NCI-H2227 (cell line): ENCODE measurements at regions not wholly inside any gene's neighbourhood (a gene's known extent, or its start where the extent isn't known, plus 50 kb on each side); places are given as distances from the start of the nearest gene placed in this dataset.

Source experiments
- DNase-seq: peaks from one replicate; lab custom pipeline; 2025; ENCODE audit not compliant: unreplicated experiment; lab: John Stamatoyannopoulos, UW

DNA sequence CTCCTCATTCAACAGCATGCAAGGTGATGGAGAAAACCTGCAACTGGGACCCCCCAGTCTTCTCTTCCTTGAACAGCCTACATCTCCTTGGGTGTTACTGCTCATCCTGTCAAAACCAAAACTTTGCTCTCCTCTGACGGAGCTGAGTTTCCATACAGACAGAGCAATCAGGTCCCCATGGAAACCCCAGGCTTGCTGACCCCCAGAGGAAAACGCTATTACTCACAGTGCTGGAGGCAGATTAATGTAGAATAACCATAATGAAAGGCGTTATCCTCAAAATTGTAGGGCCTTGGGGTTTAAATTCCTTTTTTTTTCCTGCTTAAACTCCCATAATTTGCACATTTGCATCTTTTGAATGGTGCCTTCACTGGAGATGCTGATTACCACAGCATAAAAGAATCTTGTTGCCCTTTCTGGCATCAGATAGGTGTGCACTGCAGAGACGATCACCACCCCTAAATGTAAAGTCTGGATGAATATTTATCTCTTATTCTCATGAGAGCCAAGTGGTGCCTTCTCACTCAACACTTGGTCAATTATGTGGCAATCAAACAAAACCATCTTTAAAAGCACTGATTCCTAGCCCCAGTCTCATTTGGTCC lies 126.3 kb downstream of the MSX2 start:
- DNase-seq: no peak

DNA sequence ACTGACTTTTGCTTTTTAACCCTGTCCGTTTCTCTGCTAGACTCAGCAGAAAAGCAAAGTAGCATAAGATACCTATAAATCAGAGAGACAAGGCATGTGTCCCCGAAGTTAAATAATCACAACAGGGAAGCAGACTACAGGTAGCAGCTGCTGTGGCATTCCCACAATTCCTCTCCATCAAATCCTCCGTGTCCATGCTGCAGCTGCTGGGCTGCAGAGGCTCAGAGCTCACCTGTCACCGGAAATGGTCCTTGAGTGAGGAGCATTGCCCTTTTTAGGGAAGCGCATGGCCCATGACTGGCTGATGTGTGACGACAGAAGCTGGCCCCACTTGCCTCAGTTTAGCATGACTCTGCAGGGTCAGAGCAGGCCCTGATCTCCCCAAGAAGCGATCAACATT lies 125.0 kb downstream of the MSX2 start:
- DNase-seq: no peak

DNA sequence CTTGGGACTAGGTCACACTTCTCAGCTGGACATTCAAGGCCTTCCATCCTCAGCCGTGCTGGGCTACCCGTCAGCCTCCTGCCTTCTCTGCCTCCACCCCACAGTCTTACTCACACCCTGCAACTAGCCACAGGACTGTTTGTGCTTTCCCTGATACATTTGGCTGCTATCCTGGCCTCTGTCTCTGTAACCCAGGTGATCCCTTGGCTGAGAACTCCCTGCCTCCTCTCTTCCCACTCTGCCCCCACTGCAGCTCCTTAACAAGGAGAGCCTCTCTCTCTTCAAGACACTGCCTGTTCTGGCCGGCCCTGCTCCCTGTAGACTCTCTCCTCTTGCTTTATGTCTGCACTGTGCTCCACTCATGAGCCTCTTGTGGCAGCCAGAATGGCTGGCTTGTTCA lies 120.6 kb downstream of the MSX2 start:
- DNase-seq: no peak

DNA sequence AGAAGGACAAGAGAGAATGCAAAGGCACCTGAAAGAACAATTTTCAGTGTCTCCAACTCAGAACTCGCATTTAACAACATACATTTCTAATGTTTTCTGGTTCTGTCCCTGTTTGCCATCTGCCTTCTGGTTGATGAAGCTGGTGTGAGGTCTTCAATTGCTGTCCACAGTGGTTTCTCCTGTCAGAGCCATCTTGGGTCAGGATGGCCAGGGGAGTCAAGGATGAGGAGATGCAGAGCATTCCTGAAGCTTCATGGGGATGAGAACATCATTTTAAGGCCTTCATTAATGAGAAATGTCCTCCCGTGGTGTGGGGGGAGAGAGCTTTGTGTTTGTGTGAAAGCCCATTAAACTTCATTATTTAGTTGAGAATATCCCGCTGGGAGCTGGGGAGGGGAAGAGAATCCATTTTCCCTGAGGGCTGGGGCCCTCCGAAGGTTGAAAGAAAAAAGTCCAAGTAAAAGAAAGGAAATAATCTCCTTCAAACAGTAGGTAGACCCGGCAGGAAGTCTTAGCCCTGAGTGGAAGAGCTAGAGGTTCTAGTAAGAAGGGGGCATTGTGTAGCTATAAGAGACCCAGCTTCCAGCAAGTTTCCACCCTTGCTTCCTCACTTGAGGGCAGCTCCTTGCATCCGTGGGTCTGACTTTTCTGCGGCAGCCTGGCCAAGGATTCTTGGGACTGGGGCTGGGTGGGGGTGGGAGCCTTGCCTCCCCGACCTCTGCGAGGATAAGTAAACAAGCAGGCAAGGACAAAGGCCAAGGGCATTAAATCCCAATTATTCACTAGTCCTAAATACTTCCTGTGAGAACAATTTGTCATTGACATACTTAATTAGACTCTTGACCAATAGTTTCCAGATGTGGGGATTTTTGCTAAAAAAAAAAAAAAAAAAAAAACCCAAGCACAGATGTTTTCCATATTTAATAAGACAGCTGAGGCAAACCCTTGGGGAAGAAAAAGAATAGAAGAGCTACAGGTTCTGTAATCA lies 119.2 kb downstream of the MSX2 start:
- no peak for DNase-seq

DNA sequence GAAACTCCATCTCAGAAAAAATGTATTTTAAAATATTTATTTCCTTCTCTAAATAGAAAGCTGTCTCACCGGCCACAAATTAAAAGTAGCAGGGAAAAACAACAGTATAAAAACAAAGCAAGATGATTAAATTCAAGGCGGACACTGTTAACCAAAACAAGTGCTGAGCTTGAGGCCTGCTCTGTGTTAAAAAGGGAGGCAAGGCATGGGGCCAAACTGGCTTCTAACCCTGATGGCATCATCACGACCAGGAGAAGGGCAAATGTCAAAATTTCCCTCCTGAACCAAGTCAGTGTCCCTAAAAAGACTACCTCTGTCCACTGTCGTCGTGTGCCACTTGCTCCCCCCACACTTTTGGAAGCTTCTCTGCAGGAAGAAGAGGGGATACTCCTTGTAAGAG lies 116.1 kb downstream of the MSX2 start:
- DNase-seq: no peak

DNA sequence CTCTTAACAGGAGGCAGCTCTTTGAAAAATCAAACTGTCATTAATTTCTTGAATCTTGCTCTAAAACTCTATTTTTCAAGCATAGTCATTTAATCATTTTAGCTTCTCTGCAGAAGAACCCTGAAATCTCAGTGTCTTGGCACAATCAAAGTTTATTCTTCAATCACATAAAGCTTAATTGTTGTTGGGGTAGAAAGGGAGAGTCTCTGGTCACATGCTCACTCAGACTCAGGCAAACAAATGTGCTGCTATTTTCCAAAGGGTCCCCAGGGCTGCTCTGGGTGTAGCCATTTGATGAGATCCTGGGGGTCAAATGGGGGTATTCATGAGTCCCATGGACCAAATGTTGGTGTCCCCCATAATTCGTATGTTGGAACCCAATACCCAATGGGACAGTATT lies 114.8 kb downstream of the MSX2 start:
- DNase-seq: no peak

DNA sequence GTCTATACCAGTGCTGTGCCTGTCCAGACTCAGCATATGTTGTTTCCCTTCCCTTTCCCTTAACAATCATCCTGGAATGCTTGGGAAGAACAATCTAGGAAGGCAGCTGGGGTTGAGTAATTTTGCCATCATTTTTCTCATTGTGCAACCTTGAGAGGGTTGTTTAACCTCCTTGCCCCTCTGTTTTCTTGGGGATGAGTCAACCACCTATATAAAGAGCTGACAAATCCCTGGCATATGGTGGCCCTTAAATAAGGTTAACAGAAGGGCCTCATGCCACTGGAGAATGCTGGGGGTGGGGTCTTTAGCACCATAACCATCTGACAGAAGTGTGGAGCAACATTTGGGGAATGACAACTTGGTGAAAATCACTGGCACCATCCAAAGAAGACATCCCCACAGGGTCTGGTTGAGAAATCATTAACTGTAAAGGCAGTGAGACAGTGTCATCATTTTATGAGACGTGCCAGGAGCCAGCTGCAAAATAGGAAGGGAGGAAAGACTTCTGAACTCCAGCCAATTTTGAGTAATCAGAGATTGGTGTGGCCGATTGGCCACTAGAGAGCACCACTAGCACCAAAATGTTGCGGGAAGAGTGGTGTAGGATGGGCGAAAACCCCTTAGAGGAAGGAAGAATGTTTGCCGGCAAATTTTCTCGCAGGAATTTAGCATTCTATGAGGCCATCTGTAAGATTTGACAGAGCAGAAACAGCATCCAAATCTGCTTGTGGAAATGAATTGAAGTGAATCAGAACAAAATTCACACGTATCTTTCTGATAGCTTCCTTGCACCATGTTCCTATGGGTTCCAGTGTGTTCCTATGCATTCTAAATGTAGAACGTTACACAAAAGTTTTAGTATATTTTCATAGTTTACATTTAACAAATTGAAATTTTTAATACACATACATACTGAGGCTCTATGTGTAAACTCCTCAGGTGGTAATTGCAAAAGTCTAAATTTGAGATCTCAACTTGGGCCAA lies 113.8 kb downstream of the MSX2 start:
- DNase-seq: no peak

DNA sequence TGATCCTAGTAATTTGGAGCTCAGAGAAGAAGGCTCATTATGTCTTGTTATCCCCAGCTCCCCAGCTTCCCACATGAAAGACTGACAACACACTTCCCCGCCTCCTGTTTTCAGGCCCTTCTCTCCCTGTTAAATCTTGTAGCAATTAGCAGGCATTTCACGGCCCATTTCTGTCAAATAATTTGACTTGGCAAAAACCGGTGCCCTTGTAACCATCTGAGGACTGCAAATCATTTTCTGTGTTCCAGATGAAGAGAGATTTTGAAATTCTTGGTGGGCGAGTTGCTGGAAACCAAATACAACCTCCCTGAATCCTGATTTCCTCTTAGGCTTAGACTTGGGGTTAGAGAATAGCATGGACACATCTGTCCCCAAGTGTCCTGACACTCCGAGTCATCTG lies 109.7 kb downstream of the MSX2 start:
- peak; percentile 34 for DNase-seq

DNA sequence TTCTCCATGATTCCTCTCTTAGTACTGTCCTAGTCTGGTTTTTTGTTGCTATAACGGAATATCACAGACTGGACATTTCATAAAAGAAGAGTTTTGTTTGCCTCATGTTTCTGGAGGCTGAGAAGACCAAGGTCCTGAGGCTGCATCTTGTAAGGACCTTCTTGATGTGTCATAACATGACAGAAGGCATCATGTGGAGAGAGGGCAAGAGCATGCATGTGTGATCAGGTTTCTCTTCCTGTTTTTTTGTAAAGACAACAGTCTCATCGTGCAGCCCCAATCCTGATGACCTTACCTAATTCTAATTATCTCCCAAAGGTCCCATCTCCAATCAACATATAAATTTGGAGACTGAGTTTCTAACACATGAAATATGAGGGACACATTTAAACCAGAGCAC lies 108.4 kb downstream of the MSX2 start:
- DNase-seq: no peak

DNA sequence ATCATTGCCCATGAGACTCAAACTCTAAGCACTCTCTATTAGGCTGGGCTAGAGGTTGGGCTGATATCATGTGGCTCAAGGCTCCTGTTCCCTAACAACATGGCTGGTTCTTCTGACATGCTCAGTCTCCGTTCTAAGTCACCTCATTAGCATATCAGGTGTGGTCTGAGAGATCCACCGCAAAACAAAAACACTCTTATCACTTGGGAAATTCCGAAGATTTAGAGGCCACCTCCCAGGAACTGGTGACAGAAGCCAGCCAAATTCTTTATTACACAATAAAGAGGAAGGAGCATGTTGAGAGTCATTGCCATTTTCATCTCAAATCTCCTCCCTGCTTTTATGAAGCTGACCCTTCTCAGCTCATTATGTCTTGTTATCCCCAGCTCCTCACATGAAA lies 107.6 kb downstream of the MSX2 start:
- DNase-seq: no peak

DNA sequence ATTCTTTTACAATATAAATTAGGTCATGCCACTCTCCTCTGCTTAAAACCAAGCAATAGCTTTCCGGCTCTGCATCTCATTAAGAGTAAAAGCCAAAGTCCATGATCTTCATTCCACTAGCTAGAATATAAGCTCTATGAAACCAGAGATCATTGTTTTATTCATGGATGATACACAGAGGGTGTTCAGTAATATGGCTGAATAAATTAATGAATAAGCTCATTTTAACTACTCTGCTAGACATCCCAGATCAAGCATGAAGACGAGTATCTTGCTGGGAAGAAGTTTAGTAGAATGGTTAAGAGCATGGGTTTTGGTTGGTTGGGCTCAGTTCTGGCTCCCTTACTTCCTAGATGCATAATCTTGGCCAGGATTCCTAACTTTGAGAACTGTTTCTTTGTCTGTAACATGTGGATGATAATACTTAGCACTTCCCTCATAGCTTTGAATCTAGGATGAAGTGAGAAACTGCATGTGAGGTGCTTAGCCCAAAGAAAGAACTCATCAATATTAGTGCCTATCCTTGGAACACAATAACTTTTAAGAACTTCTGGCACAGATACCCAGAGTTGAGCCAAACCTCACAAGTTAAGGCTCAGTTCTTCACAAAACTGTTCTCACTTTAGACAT lies 106.8 kb downstream of the MSX2 start:
- no peak for DNase-seq

DNA sequence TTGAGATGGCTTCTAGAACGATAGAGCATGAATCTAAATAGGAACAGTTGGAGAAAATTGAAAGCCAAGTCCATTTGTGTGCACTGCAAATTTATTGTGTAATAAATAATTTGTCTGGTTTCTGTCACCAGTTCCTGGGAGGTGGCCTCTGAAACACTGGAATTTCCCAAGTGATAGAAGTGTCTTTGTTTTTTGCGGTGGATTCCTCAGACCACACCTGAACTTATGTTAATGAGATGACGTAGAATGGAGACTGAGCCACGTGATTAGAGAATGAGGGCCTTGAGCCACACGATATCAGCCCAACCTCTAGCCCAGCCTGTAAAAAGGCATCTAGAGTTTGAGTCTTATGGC lies 105.1 kb downstream of the MSX2 start:
- no peak for DNase-seq

DNA sequence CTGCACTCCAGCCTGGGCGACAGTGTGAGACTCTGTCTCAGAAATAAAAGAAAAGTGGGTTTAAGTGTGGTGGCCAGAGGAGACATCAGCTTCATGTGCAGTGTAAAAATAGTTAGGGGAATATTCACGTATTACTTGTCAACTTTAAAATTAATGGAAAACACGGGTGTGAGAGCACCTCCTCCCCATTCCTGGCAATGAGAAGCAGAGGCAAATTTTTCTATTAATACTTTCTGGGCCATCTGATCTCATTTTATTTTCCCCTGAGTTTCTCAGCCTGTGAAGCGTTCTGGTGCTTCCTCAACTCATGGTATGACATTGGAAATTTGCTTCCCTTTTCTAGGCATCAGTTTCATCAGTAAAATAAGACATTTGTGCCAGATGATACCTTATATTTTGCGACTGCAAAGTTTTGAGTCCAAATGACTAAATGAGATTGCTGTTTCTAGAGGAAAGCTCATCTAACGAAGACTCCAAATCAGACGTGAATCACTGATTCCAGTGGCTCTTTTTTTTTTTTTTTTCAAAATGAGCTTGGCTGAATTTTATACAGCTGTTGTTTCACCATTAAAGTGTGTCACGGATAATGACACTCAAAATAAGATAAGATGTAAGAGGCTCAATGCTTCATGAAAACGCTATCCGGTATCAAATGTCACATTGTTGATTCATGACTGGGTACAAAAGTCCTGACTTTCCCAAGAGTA lies 104.6 kb downstream of the MSX2 start:
- DNase-seq: no peak

DNA sequence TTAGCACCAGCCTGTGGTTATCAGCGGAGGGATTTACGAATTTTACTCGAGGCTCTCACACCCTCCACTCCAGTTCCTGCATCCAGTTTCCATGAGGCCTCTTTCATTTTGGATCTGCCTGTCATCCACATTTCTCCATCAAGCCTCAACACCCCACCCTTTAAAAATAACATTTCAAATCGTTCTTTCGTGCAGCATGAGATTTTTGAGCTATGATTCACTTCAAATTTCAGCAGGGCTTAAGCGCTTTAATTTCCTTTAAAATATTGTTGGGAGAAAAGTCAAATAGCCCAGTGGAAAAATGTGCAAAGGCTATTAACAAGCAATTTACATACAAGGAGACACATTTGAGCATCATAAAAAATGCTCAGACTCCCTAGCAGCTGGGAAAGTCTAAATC lies 103.2 kb downstream of the MSX2 start:
- DNase-seq: no peak

DNA sequence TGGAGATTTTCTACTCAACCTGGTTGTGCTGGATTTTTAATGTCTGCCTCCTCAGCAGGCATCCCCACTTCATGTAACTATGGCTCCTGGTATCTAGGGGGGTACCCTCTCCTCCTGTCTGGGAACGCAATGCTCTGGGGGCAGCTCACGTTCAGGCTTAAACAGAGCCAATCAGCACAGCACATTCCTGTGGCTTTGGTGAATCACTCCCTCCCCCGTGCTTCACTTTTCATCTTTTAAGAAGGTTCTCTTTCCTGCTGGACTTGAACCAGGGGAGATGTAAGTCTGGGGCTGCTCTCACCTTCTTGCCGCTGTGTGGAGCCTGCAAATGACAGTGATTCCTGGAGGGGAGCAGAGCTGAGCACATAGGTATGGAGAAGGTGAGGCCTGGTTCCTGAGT lies 101.2 kb downstream of the MSX2 start:
- DNase-seq: no peak

DNA sequence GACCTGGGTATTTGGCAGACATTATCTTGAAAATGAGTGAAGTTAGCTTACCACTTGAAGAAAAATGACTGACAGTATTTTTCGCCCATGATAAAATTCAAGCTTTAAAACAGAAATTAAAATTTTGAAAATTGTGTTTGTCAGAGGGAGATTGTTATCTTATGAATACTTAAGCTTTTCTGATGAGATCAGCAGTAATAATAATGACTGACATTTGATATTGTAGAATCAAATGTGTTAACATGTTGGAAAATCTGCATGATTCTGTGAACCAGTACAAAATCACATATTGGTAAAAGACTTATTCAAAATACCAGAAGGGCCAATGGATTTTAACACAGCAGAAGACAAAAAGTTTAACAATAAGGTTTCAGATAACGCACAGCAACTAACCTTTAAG lies 94.0 kb downstream of the MSX2 start:
- no peak for DNase-seq

DNA sequence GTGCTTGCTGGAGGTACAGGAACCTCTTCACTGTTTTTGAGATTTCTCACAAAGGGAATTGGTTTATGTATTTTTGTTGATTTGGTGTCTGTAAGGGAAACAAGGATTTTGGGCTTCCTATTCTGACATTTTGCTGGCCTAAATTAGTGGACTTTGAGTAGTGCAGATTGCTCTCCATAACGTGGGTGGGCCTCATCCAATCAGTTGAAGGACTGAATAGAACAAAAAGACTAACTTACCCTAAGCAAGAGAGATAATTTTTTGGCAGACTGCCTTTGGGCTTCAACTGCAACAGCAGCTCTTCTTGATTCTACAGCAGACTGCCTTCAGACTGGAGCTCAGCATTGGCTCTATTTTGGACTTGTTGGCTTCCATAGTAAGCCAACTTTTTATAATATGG lies 93.2 kb downstream of the MSX2 start:
- no peak for DNase-seq

DNA sequence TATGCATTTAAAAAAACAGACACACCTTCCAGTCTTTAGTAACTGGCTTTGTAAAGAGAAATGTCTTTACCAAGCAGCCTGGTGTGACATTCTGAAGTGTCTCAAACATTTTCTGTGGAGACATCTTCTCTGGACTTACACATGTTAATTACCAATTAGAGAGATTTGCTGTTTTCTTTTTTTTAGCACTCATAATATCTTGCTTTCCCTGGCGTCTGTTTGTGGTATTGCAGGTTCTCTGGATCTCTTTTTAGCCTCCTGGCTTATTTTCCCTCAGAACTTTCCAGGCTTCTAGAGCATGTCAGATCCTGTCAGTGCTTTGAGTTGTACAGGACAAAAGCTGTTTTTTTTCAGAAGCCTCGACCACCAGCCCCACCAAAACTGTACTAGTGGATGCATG lies 92.5 kb downstream of the MSX2 start:
- no peak for DNase-seq

DNA sequence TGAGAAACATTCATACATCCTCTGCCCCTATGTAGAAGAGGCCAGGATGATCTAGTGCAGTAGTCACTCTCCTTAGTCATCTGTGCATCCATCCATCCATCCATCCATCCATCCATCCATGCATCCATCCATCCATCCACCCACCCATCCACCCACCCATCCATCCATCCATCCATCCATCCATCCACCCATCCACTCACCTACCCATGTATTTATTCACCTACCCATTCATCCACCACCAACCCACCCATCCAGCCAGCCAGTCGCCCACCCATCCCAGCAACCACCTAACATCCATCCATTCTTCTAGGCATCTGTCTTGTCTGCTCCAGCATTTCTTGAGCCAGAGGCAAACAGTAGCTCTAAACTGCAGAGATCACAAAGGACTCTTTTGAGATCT lies 87.1 kb downstream of the MSX2 start:
- no peak for DNase-seq

DNA sequence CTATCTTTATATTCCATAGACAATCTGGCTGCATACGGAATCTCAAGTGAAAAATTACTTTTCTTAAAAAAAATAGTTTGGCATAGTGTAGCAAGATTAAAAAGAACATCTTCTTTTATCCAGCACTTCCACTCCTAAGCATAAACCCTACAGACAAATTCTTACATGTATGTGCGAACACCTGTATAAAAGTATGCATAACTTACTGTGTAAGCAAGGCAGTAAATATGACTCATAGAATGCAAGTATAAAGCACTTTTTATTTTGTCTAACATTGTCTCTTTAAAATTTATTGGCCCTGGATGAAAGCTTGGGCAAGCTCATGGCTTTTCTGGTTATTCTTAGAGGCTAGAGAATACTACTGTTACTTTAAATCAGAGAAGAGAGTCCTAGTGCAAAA lies 86.4 kb downstream of the MSX2 start:
- DNase-seq: no peak
